HPDE6-E6E7 (cell line): ENCODE measurements at regions not wholly inside any gene's neighbourhood (a gene's known extent, or its start where the extent isn't known, plus 50 kb on each side); places are given as distances from the start of the nearest gene placed in this dataset.
"Not testable (repeated sequence)": the region's sequence is repeated elsewhere in the genome, so short reads cannot be mapped to it uniquely, and the experiment has no call there.

ENCODE experiments used
- DNase-seq: peaks from one replicate; pipeline ENCODE4 v3.0.0; 2011; ENCODE audit warnings: missing footprints; ENCODE audit errors: extremely low spot score

DNA sequence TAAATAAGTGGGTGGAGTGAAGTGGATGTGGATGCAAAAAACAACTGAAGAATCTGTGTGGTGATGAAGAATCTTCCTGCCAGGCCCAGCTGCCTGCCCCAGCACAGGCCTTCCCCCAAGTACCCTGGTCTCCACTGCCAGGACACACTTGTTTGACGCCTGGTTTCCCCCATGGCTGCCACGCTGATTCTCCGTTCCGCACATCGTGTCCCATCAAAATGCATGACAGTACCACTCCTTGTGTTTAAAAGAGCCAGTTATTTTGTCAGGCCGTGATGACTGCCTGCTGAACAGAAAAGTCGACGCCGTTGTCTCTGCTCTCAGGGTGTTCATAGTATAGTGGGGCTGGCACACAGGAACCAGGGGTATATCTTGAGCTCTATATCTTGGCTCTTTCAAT is 50.3 kb upstream of the KYNU start:
- no peak for DNase-seq

DNA sequence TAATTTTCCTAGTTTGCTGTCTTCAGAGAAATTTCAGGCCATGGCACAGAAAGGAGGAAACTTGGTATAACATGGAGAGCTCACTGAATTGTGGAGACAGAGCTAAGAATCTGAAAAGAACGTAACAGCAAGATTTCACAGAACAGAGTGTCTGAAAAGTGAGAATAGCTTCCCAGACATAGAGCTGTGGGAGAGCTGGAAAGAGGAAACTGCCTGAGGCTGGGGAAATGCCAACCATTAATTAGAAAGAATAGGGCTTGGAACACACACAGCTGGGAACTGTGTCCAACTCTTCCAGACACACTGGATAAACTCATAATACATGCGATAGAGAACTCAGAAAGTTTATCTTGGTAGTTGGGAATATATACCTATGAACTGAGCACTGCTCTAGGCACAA is 51.6 kb upstream of the KYNU start:
- no peak for DNase-seq

- no peak for DNase-seq
Measured at GRCh38 chr2:142824756-142825155, 52.7 kb upstream of the KYNU start.

GRCh38 chr2:142822190-142822589 is 55.3 kb upstream of the KYNU start:
- DNase-seq = no peak

- DNase-seq = no peak
Measured at GRCh38 chr2:142819411-142819810, 58.1 kb upstream of the KYNU start.

DNA sequence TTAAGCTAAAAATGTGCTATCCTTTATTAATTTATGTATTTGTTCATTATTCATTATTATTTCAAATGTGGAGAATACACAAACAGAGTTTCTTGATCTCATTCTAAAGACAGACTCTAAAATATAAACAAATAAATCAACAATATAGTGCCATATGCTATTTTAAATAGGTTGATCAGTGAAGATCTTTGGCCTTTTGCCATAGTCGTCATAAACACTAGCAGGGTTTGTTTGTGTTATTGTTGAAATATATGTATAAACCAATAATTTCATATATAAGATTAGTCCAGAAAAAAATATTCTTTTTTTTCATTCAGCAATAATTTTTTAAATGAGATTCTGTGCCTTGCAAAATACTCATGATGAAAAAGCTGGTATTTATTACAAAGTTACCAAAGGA is 62.1 kb upstream of the KYNU start:
- DNase-seq = no peak

- no peak for DNase-seq
Measured at GRCh38 chr2:142813830-142814829, 63.3 kb upstream of the KYNU start.

GRCh38 chr2:142811644-142812043 is 65.8 kb upstream of the KYNU start:
- DNase-seq = not testable (repeated sequence)

DNA sequence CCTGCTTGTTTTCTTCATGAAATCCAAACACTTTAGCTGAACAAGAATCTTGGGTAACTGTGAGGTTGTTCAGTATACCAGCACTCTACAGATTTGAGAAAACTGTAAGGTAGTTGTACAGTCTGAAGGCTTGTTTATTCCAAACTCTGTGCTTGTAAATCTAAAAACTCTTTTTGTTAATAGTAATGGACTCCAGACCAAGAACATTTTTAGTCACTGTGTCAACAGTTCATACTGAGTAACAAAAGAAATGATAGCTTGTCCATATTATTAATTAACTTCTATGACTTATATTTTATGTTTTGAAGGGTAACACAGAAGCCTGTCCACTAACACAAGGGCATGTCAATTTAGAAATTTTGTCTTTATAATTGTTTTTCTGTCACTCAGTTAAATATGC is 72.2 kb upstream of the KYNU start:
- no peak for DNase-seq

- DNase-seq = no peak
Measured at GRCh38 chr2:142803158-142803557, 74.3 kb upstream of the KYNU start.

- no peak for DNase-seq
Measured at GRCh38 chr2:142796588-142796987, 80.9 kb upstream of the KYNU start.

DNA sequence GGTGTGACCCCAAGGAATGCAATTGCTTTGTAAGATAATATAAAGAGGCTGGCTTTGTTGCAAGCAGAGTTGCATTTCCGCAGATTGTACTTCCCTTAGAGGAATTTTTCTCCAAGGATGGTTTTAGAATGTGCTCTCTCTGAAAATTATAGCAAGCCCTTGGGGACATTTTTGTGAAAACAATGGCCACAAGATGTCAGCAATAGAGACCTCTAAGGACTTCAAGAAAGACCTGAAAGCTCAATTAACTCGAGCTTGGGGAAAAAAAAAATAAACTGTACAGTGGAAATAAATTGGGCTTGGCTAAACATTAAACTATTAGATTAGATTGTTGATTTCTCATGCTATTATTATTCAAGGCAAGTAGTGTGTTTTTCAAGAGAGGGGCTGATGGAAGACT is 81.3 kb upstream of the KYNU start:
- no peak for DNase-seq

DNA sequence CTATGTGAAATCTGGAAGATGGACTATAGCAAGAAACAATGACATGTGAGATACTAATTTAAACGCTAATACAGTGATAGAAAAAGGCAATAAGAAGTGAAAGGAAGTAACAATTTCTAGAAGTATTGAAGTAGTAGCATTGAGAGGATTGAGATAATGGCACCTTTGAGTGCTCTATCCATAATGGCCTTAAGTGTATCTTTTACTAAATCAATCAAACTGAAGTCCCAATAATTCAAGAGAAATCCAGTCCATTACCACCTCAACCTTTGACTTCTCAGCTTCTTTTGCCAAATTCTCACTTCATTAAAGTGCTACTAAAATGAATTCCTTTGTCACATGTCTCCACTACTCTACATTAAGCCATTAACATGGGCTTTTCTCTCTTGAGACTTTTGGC is 82.6 kb upstream of the KYNU start:
- DNase-seq = no peak

- DNase-seq = not testable (repeated sequence)
Measured at GRCh38 chr2:142792328-142792727, 85.1 kb upstream of the KYNU start.

DNA sequence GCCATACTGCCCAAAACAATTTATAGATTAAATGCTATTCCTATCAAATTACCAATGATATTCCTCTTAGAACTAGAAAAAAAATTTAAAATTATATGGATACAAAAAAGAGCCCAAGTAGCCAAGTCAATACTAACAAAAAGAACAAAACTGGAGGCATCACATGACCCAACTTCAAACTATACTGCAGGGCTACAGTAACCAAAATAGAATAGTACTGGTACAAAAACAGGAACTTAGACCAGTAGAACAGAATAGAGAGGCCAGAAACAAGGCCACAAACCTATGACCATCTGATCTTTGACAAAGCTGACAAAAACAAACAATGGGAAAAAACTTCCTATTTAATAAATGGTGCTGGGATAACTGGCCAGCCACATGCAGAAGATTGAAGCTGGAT is 86.1 kb upstream of the KYNU start:
- no peak for DNase-seq

GRCh38 chr2:142786918-142787702 is 90.4 kb upstream of the KYNU start:
- DNase-seq = no peak

- DNase-seq = no peak
Measured at GRCh38 chr2:142782942-142783443, 94.5 kb upstream of the KYNU start.

DNA sequence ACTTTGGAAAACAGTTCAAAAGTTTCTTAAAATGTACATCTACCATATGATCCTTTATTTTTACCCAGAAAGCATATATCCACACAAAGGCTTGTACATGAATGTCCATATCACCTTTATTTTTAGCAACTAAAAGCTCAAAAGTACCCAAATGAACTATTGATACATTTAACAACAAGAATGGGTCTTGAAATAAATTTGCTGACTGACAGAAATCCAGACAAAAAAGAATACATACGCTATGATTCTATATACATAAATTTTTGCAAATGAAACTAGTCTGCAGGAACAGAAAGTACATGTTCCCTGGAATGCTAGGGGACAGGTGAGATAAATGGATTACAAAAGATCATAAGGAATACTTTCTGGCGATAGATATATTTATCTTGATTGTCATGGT is 96.3 kb upstream of the KYNU start:
- DNase-seq = no peak

- DNase-seq = no peak
Measured at GRCh38 chr2:142778289-142778688, 99.2 kb upstream of the KYNU start.

GRCh38 chr2:142777742-142778141 is 99.7 kb upstream of the KYNU start:
- DNase-seq = no peak

DNA sequence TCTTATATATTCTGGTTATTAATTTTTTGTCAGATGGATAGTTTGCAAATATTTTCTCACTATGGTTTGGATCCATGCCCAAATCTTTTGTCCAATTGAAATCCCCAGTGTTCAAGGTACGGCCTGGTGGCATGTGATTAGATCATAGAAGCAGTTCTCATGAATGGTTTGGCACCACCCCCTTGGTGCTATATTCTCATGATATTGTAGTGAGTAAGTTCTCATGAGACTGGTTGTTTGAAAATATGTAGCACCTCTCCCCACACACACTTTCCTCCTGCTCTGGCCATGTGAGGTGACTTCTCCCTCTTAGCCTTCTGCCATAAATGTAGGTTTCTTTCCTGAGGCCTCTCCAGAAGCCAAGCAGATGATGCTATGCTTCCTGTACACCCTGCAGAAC is 107.7 kb upstream of the KYNU start:
- DNase-seq = no peak

DNA sequence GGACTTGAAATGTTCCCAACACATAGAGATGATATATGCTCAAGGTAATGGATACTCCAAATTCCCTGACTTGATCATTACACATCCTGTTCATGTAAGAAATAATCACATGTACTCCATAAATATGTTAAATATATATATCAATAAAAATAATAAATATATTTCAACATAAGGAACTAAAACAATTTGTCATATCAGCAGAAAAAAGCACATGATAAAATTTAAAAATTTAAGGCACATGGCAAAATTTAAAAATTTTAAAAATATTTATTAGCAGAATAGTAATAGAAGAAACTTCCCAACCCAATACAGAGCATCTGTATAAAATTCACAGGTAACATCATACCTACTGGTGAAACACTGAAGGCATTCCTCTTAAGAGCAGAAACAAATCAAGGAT is 109.6 kb upstream of the KYNU start:
- DNase-seq = no peak

DNA sequence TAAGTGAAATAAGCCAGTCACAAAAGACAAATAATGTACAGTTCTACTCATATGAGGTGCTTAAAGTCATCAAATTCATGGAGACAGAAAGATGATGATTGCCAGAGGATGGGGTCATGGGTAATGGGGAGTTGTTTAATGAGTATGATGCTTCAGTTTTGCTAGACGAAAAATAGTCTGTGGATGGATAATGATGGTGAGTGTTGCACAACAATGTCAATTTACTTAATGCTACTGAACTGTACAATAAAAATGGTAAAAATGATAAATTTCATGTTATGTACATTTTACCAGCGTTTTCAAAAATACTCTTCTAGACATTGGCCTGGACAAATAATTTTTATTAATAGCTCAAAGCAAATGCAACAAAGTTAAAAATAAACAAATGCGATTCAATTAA is 118.5 kb upstream of the KYNU start:
- no peak for DNase-seq
